SIG-M5 treated with dmso at 0.1 percent for 504 hours (cell line): ENCODE measurements at regions not wholly inside any gene's neighbourhood (a gene's known extent, or its start where the extent isn't known, plus 50 kb on each side); places are given as distances from the start of the nearest gene placed in this dataset.
"Not testable (repeated sequence)": the region's sequence is repeated elsewhere in the genome, so short reads cannot be mapped to it uniquely, and the experiment has no call there.

Source experiments
- DNase-seq: peaks from one replicate; lab custom pipeline; 2025; ENCODE audit not compliant: unreplicated experiment; lab: John Stamatoyannopoulos, UW

GRCh38 chr3:35296944-35297343, 342.4 kb upstream of the ARPP21 start:
- not testable (repeated sequence) for DNase-seq

GRCh38 chr3:35305406-35305805, 333.9 kb upstream of the ARPP21 start:
- no peak for DNase-seq

- no peak for DNase-seq
Measured at GRCh38 chr3:35307296-35307695, 332.0 kb upstream of the ARPP21 start.

- DNase-seq, result not testable (repeated sequence)
Measured at GRCh38 chr3:35316841-35317240, 322.5 kb upstream of the ARPP21 start.

GRCh38 chr3:35320646-35321407, 318.5 kb upstream of the ARPP21 start:
- DNase-seq, result no peak

DNA sequence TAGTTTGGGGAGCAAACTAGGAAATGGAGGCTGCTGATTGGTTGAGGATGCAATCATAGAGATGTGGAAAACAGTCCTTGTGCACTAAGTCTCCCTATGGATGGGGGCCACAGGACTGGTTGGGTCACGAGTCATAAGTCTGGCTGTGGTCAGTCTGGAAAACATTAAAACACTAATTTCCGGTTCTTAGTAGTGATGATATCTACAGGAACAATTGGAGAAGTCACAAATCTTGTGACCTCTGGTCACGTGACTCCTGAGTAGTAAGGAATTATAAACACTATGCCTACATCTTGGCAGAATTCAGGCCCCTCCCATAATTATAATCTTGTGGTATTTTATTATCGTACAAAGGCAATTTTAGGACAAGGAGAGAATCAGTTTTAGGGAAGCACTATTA, 317.3 kb upstream of the ARPP21 start:
- DNase-seq, result no peak

- peak; percentile 37 for DNase-seq
Measured at GRCh38 chr3:35335703-35336102, 303.6 kb upstream of the ARPP21 start.

DNA sequence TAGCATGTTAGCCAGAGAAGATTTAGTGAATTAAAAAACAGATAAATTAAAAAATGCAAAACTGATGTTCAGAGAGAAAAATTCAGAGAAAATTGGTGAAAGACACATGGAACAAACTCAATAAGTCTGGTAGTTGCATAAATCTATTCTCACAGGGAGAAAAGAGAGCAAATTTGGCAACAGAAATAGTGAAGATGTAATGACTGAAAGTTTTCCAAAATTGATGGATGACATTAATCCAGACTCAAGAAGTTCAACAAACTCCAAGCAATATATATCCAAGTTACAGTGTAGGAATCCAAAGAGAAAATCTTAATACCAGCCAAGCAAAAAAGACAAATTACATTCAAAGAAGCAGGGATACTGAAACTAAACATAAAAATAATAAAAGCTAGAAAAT, 302.7 kb upstream of the ARPP21 start:
- no peak for DNase-seq

- DNase-seq, result no peak
Measured at GRCh38 chr3:35338186-35338585, 301.1 kb upstream of the ARPP21 start.

DNA sequence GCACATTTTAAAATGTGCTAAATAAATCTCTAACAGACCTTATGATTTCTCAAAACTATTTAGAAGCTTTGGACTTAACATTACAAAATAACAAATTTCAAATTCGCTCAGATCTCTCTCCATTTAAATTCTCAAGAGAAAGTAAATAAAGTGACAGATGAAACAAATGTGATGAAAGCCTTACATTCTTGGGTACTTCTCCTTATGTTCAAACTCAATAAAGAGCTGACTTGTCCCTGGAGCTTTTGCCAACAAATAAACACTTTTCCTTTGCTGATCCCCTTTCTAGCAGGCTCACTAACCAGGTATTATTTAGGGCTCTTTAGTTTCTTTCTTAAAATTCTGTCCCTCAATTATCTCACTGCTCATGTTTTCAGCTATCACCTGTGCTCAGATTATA, 259.1 kb upstream of the ARPP21 start:
- no peak for DNase-seq

DNA sequence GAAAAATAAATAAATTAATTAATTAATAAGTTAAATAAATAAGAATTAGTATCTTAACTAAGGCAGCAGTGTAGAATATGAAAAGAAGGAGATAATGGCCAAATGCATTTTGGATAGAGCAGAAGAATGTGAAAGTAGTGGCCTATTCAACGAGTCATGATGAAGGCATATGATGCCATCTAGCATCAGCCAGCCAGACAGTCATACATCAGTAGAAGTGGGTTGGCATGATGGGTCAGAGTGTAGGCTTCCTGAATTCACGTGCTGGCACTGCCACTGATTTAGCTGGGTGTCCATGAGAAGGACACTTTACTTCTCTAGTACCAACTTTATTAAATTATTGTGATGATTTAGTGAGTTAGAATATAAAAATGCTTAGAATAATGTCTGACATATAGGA, 256.1 kb upstream of the ARPP21 start:
- DNase-seq, result no peak

DNA sequence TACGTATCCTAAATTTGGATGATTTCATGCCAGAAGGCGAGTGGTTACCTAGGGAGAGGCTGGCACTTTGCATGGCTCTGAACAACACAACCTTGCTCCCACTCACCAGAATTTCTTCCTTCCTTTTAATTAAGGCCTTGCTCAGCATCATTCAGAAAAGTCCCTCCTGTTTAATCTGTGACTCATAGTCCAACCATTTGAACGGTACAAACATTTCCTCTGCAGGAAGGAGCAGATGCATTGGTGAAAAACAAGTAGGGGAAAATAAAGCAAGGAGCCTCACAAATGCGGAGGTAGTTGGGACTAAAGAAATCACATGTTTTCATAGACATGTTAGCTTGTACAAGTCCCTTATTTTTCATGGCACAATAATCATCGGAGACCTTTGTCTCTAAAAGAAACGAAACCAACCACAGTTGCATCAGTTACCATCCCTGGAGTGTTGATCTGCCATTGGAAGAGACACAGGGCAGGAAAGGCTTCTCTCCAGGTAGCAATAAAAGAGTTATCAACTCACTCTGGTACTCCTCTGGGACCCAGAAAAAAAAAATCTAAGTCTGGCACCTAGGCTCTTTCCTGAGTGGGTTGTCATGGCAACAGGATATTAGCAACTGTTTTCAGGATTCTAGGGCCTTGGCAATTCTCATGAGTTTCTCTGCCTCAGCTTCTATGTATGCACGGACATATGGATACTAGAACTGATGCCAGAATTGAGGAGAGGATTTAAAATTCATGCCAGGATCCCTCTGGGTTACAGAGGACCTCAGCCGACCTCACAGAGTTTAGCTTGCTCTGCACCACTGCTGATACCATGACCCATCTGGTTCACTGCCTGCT, 255.4 kb upstream of the ARPP21 start:
- no peak for DNase-seq

DNA sequence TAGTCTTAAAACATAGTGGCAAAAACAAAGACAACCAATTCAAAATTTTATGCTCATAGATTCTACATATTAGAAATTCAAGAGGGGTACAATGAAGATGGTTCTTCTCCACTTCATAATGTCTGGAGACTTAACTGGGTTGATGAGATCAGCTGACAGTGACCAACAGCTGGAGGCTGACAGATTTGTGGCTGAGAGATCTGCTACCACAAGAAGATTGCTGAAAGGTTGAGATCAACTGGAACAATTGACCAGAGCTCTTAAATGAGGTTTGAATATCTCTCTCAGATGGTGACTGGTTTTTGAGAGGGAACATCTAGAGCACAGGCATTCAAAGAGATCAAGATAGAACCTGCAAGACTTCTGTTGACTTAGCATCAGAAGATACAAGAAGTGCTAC, 254.1 kb upstream of the ARPP21 start:
- DNase-seq, result no peak

DNA sequence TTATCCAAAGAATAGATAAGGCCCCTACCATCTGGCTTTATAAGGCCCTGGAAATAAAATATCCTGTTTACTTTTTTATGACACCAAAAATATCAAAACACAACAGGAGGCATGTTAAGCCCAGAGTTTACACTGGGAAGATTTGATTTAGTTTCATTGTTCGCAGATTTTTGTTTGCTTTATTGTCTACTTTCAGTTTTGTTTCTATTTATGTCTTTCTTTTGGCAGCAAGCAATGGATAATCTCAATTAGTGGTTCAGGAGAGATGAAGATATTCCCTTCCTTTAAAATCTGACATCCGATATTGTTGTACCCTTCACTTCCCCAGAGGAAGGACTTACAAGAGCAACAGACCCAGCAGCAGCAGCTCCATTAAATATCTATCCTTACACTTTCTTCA, 249.4 kb upstream of the ARPP21 start:
- DNase-seq, result no peak

DNA sequence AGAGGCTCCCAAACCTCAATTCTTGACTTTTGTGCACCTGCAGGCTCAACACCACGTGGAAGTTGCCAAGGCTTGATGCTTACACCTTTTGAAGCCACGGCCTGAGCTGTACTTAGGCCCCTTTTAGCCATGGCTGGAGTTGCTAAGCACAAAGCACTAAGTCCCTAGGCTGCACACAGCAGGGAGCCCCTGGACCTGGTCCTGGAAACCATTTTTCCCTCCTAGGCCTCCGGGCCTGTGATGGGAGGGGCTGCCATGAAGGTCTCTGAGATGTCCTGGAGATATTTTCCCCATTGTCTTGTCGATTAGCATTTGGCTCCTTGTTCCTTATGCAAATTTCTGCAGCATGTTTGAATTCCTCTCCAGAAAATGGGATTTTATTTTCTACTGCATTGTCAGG, 247.1 kb upstream of the ARPP21 start:
- no peak for DNase-seq

DNA sequence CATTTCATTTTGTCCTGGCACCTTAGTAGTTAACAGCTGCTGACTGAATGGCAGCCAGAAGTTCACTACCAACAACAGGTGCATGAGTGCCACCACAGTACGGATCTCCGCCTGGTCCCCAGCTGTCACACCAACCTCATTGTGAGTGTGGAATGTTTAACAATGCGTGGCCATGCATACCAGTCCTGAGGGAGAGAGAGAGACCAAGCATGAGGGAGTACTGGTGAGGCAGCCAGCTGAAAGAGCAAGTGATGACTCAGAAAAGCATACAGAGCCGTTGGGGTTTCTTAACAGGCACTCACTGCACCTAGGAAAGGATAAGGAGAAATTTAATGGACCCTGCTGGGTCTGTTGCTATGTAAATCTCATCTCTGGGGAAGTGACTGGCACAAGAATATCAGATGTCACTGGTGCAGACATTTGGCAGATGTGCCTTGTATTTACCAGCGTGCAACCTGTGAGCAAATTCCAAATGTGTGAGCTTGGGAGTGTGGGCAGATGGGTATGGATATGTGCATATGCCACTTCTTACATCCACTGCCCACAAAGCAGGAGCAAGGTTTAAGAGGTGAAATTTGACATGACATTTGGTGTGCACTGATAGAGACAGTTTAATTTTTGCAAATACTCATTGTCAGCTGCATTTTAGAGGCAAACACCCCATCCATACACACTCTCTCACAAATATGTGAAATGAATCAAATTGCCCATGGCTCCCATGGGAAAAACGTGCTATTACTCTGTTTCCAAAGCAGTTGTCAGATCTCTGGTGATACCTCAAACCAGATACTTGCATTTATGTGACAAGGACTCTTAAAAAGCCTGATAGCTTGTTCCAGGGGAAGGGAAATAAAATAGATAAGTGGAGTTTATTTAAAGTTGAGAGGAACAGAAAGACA, 245.2 kb upstream of the ARPP21 start:
- DNase-seq, result no peak

GRCh38 chr3:35394905-35395304, 244.4 kb upstream of the ARPP21 start:
- no peak for DNase-seq

DNA sequence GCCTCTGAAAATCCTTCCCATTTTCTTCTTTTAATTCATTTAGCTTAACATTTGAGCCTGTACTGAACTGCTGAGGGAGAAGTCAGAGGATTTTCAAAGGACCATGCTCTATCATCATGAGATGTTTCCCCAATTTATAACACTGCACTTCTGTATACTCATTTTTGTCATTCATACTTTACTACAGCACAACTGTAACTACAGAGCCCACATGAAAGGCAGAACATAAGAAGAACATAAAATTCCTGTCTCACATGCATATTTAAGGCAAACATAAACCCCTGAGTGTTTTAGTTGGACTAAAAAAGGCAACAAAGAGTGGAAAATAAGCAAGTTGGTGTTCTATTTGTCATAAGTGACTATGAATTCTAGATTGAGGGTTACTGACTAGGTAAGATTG, 237.7 kb upstream of the ARPP21 start:
- DNase-seq, result no peak

GRCh38 chr3:35404571-35404970, 234.8 kb upstream of the ARPP21 start:
- no peak for DNase-seq

DNA sequence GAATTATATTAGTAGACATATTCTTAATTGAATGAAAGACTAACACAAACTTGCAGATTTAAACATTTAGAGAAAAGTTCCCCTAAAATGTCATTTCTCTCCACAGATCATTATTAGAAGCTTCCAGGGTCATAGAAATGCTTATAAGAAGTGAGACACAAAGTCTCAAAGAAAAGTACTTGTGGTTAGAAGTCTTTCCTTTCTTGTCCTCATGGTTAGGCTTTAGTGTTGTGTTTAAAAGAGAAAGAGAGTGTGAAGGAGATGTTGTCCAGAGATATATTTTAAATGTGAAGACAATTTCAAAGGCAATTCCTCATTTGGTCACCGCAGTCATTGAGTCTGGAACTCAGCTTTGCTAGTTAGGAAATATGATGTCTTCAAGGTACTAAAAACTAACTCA, 230.4 kb upstream of the ARPP21 start:
- DNase-seq, result no peak

GRCh38 chr3:35409991-35410390, 229.3 kb upstream of the ARPP21 start:
- DNase-seq, result no peak
